Lower leg skin (tissue), 3 donors: ENCODE measurements at regions not wholly inside any gene's neighbourhood (a gene's known extent, or its start where the extent isn't known, plus 50 kb on each side); places are given as distances from the start of the nearest gene placed in this dataset.

ENCODE experiments used
- POLR2A ChIP-seq, 2 donors: fragments of 450-650 bp; IDR thresholded peaks; one replicate each; pipeline ENCODE4 v1.6.1; 2016 to 2017; ENCODE audit warnings: antibody characterized with exemption in 2 of 2, mild to moderate bottlenecking in 1 of 2, moderate library complexity in 1 of 2
- TF ChIP-seq, protein P1 (sequence below), 3 donors: fragments of 450-650 bp; IDR thresholded peaks; one replicate each; pipeline ENCODE4 v1.5.1; 2016; ENCODE audit warnings: antibody characterized with exemption in 3 of 3, mild to moderate bottlenecking in 3 of 3, moderate library complexity in 2 of 3

DNA sequence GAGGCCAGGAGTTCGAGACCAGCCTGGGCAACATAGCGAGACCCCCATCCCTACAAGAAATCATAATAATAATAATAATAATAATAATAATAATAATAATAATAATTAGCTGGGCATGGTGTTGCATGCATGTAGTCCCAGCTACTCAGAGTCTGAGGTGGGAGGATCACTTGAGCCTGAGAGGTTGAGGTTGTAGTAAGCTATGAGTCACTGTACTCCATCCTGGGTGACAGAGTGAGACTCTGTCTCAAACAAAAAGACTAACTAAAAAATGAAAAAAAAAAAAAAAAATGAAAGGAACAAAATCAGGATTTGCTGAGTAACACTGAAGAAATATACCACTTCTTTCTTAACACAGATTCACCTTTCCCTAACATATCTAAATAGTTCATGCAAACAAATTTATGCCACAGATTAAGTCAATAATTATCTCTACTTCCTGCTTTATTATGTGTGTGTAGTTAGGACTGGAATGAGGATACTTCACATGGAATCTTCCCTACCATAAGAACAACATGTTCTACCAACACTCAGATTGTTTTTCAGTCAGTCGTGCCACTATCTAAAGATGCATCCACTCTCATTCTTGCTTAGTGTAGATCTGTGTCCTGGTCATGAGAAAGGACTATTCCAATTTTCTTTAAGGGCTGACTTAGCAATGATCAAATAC is 928.7 kb downstream of the SLC4A3 start:
- TF ChIP-seq, protein P1, sequence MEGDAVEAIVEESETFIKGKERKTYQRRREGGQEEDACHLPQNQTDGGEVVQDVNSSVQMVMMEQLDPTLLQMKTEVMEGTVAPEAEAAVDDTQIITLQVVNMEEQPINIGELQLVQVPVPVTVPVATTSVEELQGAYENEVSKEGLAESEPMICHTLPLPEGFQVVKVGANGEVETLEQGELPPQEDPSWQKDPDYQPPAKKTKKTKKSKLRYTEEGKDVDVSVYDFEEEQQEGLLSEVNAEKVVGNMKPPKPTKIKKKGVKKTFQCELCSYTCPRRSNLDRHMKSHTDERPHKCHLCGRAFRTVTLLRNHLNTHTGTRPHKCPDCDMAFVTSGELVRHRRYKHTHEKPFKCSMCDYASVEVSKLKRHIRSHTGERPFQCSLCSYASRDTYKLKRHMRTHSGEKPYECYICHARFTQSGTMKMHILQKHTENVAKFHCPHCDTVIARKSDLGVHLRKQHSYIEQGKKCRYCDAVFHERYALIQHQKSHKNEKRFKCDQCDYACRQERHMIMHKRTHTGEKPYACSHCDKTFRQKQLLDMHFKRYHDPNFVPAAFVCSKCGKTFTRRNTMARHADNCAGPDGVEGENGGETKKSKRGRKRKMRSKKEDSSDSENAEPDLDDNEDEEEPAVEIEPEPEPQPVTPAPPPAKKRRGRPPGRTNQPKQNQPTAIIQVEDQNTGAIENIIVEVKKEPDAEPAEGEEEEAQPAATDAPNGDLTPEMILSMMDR (IDR thresholded peaks at IDR 0.05) = no peak
- TF ChIP-seq POLR2A (IDR thresholded peaks at IDR 0.05) = no peak
